AG10803 (cell line): ENCODE measurements at regions not wholly inside any gene's neighbourhood (a gene's known extent, or its start where the extent isn't known, plus 50 kb on each side); places are given as distances from the start of the nearest gene placed in this dataset.
A peak's percentile ranks its signal among the peaks of the same experiment; 100 is the strongest.

Experiments used
- DNase-seq: peaks from one replicate; pipeline ENCODE4 v3.0.0; 2010; ENCODE audit warnings: low read depth
- H3K4me3 ChIP-seq: 2 replicates; pipeline ENCODE4 v1.5.1; 2011; ENCODE audit warnings: mild to moderate bottlenecking, low read length, control low read depth
- TF ChIP-seq, protein P1 (sequence below): conservative IDR thresholded peaks from 2 replicates; pipeline ENCODE4 v1.5.1; 2011; ENCODE audit warnings: mild to moderate bottlenecking, low read length, control low read depth, inconsistent platforms

DNA sequence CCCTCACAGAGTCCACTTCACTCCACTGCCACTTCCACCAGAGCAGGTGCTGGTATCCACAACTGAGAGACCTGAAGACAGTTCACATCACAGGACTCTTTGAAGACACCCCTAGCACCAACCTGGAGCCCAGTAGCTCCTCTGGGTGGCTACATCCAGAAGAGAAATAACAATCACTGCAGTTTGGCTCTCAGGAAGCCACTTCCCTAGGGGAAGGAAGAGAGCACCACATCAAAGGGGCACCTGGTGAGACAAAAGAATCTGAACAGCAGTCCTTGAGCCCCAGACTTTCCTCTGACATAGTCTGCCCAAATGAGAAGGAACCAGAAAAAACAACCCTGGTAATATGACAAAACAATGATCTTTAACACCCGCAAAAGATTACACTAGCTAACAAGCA is 113.2 kb downstream of the TENT5C start:
- DNase-seq: no peak
- H3K4me3 ChIP-seq: no peak overlapping the region
- TF ChIP-seq, protein P1, sequence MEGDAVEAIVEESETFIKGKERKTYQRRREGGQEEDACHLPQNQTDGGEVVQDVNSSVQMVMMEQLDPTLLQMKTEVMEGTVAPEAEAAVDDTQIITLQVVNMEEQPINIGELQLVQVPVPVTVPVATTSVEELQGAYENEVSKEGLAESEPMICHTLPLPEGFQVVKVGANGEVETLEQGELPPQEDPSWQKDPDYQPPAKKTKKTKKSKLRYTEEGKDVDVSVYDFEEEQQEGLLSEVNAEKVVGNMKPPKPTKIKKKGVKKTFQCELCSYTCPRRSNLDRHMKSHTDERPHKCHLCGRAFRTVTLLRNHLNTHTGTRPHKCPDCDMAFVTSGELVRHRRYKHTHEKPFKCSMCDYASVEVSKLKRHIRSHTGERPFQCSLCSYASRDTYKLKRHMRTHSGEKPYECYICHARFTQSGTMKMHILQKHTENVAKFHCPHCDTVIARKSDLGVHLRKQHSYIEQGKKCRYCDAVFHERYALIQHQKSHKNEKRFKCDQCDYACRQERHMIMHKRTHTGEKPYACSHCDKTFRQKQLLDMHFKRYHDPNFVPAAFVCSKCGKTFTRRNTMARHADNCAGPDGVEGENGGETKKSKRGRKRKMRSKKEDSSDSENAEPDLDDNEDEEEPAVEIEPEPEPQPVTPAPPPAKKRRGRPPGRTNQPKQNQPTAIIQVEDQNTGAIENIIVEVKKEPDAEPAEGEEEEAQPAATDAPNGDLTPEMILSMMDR: no peak

DNA sequence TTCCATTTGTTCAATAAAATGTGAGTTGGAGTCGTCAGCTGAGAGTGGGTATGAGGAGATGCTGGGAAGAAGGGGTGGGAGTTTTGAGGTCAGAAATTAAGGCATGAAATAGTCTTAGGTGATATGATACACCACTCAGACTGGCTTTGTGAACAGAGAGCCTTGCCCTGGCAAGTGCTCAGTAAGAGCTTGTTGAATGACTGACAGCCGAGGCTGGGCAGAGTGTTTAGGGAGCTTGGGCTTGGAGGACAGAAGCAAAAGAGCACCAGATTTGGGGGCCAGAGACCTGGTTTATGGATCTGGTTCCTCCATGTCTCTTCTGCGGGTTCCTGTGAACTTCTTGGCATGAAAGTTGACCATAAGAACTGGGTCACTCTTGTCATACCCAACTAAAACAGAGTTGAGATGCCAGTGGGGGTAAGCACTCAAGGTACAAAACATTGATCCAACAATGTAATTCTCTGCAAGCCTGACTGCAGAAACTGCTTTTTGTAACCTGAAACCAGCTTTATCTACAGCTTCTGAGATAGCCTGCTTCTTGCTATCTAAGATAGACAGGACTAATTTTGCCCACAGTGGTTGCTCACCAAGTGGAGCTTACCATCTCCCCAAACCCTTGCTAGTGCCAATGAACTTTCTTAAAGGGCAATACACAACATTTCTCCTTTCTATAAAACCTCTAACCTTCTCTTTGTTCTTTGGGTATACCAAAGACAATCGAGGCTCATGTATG is 126.4 kb downstream of the TENT5C start:
- no peak for DNase-seq
- TF ChIP-seq, protein P1: no peak
- no peak overlapping the region for H3K4me3 ChIP-seq

DNA sequence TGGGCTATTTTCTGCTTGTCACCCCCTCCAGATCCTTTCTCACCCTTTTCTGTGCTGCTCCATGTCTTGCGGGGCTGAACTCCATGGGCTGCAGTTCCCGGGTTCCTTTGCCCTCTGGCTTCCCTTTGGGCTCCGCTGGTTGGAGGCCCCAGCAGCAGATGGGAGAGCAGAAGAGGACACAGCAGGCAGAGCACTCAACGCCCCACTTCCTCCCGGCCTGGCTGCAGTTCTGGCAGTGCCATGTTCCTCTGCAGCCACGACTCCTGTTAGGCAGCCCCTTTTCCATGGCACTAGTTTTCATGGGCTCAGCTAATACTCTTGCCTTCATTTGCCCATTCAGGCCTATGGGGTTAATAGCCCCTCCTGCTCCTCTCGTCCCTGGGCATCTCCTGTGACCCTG is 127.1 kb downstream of the TENT5C start:
- no peak overlapping the region for H3K4me3 ChIP-seq
- TF ChIP-seq, protein P1: no peak
- no peak for DNase-seq

DNA sequence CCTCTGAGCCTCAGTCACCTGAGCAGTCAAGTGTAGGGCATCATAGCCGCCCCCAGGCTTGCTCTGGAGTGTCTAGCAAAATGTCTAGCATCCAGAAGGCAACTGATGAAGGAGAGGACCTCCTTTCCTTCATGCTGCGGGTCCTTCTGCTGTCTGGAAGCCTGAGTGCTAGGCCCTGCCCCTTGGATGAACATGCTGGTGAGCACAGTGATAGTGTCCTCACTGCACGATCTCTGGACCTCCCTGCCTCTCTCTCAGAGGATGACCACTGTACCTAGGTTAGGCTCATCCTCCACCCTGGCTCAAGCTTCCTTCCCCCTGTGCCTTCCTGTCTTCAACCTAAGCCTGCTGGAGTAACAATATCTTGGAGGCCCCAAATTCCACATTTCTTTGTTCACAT is 128.6 kb downstream of the TENT5C start:
- TF ChIP-seq, protein P1: no peak
- DNase-seq: no peak

DNA sequence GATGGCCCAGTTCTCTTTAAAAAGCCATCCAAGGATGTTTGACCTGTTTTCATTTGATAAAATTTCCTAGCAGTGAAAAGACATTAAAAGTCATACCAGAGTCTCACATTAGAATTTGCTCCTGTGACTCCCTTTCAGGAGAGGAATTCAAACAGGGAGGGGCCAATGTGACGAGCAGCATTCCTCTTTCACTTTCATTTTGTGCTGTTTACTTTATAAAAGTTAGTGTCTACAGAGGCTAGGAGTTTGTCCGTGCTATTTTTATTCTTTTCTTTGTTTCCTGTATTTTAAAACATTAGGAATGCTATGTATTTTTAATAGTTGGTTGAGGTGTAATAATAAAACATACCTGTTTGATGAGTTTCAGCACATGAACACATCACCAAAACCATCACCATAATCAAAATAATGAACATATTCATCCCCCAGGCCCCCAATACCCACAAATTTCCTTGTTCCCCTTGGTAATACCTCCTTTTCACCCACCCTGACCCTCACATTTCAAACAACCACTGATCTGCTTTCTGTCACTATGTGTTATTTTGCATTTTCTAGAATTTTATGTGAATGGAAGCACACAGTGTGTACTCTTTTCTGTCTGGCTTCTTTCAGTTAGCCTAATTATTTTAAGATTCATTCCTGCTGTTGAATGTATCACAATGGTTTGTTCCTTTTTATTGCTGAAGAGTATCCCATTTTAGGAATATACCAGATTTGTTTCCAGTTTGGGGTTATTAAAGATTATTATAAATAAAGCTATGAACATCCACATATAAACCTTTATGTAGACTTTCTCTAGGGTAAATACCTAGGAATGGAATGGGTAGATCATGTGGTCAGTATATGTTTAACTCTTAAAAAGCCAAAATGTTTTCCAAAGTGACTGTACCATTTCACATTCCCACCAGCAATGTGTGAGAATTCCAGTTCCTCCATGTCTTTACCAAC is 129.5 kb downstream of the TENT5C start:
- peak; percentile 57 for DNase-seq
- TF ChIP-seq, protein P1: no peak
- H3K4me3 ChIP-seq: peak overlapping the region; percentile 36

More for the DNA sequence above, 128.6 kb downstream of the TENT5C start:
- H3K4me3 ChIP-seq: no peak overlapping the region

DNA sequence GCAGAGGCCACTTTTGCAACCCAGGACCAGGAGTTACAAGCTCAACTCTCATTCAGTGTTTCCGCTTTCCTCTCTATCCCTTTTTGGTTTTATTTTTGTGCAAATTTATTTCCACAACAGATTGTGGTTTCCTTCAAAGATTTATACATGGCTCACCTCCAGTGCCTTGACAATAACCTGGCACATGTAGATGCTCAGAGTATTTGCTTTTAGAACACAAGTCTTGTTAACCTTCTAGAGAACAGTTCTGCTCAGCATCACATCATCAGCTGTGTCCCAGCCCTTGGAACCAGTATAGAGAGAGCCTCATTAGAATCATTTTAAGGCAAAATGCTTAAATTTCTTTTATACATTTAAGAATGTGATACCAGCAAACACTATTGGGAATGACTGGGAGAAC is 133.7 kb downstream of the TENT5C start:
- DNase-seq: no peak
- H3K4me3 ChIP-seq: no peak overlapping the region
- TF ChIP-seq, protein P1: no peak
